BLaER1 (cell line): ENCODE measurements at regions not wholly inside any gene's neighbourhood (a gene's known extent, or its start where the extent isn't known, plus 50 kb on each side); places are given as distances from the start of the nearest gene placed in this dataset.
"Not testable (repeated sequence)": the region's sequence is repeated elsewhere in the genome, so short reads cannot be mapped to it uniquely, and the experiment has no call there.

Experiments used
- H3K27ac ChIP-seq: shearing (Covaris generic); formaldehyde crosslinking; 2 replicates; pipeline ENCODE4 v1.8.1; 2022
- H3K27me3 ChIP-seq: shearing (Covaris generic); formaldehyde crosslinking; 2 replicates; pipeline ENCODE4 v1.8.1; 2022
- H3K36me3 ChIP-seq: shearing (Covaris generic); formaldehyde crosslinking; 2 replicates; pipeline ENCODE4 v1.8.1; 2022
- H3K4me1 ChIP-seq: shearing (Covaris generic); formaldehyde crosslinking; 2 replicates; pipeline ENCODE4 v1.8.1; 2022
- H3K4me2 ChIP-seq: shearing (Covaris generic); formaldehyde crosslinking; 2 replicates; pipeline ENCODE4 v1.8.1; 2022
- H3K4me3 ChIP-seq: shearing (Covaris generic); formaldehyde crosslinking; 2 replicates; pipeline ENCODE4 v1.8.1; 2022
- H3K9ac ChIP-seq: shearing (Covaris generic); formaldehyde crosslinking; 2 replicates; pipeline ENCODE4 v1.8.1; 2022
- H3K9me3 ChIP-seq: shearing (Covaris generic); formaldehyde crosslinking; 2 replicates; pipeline ENCODE4 v1.8.1; 2022
- H4K20me1 ChIP-seq: shearing (Covaris generic); formaldehyde crosslinking; 2 replicates; pipeline ENCODE4 v1.8.1; 2022
- Cebpa-rat ChIP-seq: shearing (Covaris generic); IDR thresholded peaks from 2 replicates; pipeline ENCODE4 v1.8.1; 2022

DNA sequence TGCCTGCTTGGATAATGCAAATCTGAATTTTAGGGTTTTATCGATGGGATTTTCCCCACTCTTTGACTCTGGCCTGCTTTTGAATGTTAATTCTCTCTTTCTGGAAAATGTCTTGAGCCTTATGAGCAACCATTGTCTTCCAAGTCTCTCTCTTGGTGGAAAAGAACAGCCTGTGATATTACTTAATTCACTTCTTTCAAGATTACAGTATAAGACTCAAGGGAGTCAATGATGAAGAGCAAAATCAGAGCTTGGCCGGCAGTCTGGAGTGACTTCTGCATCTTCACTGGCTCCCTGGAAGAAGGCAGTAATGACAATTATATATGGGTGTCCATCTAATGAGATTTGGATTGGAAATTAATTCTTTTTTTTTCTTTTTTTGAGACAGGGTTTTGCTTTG lies 122.9 kb upstream of the ZEB2 start:
- peak overlapping the region; percentile 64; the same call in 1 of the 2 replicates for H3K4me2 ChIP-seq
- TF ChIP-seq Cebpa-rat = no peak
- no peaks in the 10 kb centered on the region for H3K36me3 ChIP-seq
- no peak overlapping the region for H3K27ac ChIP-seq
- H4K20me1 ChIP-seq = no peaks in the 10 kb centered on the region
- no peak overlapping the region for H3K9ac ChIP-seq
- H3K27me3 ChIP-seq = no peaks in the 10 kb centered on the region
- peaks cover 19% of the 10 kb centered on the region for H3K4me1 ChIP-seq
- no peak overlapping the region for H3K4me3 ChIP-seq
- H3K9me3 ChIP-seq = peaks cover 29% of the 10 kb centered on the region

DNA sequence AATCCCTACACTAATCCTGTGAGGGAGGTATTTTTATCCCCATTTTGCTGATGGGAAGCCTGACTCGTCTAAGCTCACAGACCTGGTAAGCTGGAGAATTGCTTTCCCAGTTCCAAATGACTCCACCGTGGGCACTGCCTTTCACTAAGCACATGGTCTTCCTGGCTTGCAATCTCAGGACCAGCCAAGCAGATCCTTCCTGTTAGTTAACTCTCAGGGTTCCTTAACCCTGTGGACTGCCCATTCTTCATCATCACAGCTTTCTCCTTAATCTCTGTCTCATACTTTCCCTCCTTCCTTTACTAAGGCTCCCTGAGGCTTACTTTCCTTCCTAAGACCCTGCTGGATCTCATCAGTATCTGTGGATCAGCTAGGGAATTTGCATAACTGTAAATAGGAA lies 122.2 kb upstream of the ZEB2 start:
- peak overlapping the region; percentile 73 for H3K27ac ChIP-seq
- H3K9me3 ChIP-seq = peaks cover 36% of the 10 kb centered on the region
- no peaks in the 10 kb centered on the region for H3K27me3 ChIP-seq
- TF ChIP-seq Cebpa-rat = no peak
- H3K4me1 ChIP-seq = peaks cover 19% of the 10 kb centered on the region
- no peak overlapping the region for H3K4me3 ChIP-seq
- no peak overlapping the region; the same call in 1 of the 2 replicates for H3K9ac ChIP-seq
- H3K4me2 ChIP-seq = peak overlapping the region; percentile 64
- H4K20me1 ChIP-seq = no peaks in the 10 kb centered on the region
- no peaks in the 10 kb centered on the region for H3K36me3 ChIP-seq

GRCh38 chr2:144638250-144638649 lies 118.3 kb upstream of the ZEB2 start:
- H3K36me3 ChIP-seq, H4K20me1 ChIP-seq, H3K4me3 ChIP-seq, H3K4me2 ChIP-seq, H3K27me3 ChIP-seq, H3K9ac ChIP-seq, H3K27ac ChIP-seq: not testable (repeated sequence)
- Histone ChIP-seq H3K9me3 (peaks cover 69% of the 10 kb centered on the region), H3K4me1 (peaks cover 19% of the 10 kb centered on the region)

DNA sequence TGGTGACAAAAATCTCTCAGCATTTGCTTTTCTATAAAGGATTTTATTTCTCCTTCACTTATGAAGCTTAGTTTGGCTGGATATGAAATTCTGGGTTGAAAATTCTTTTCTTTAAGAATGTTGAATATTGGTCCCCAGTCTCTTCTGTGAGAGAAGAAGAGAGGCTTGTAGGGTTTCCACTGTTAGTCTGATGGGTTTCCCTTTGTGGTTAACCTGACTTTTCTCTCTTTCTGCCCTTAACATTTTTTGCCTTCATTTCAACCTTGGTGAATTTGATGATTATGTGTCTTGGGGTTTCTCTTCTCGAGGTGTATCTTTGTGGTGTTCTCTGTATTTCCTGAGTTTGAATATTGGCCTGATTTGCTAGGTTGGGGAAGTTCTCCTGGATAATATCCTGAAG lies 116.9 kb upstream of the ZEB2 start:
- not testable (repeated sequence) for H3K4me1 ChIP-seq, H3K27ac ChIP-seq, H3K4me2 ChIP-seq, H3K9ac ChIP-seq, H4K20me1 ChIP-seq, H3K4me3 ChIP-seq, H3K36me3 ChIP-seq, H3K27me3 ChIP-seq
- peaks cover 82% of the 10 kb centered on the region for H3K9me3 ChIP-seq

DNA sequence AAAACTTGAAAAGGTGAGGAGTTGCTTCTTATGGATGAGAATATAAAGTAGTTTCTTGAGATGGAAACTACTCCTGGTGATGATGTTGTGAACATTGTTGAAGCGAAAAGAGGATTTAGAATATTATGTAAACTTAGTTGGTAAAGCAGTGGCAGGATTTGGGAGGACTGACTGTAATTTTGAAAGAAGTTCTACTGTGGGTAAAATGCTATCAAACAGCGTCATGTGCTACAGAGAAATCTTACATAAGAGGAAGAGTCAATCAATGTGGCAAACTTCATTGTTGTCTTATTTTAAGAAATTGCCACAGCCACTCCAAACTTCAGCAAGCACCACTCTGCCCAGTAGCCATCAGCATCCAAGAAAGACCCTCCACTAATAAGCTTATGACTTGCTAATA lies 112.9 kb upstream of the ZEB2 start:
- Histone ChIP-seq H3K27me3 (no peaks in the 10 kb centered on the region), H3K4me3 (no peak overlapping the region), H3K9me3 (peaks cover 53% of the 10 kb centered on the region), H3K4me1 (peaks cover 37% of the 10 kb centered on the region), H3K27ac (no peak overlapping the region), H4K20me1 (no peaks in the 10 kb centered on the region), H3K36me3 (no peaks in the 10 kb centered on the region), H3K9ac (no peak overlapping the region), H3K4me2 (no peak overlapping the region)
- no peak for TF ChIP-seq Cebpa-rat

DNA sequence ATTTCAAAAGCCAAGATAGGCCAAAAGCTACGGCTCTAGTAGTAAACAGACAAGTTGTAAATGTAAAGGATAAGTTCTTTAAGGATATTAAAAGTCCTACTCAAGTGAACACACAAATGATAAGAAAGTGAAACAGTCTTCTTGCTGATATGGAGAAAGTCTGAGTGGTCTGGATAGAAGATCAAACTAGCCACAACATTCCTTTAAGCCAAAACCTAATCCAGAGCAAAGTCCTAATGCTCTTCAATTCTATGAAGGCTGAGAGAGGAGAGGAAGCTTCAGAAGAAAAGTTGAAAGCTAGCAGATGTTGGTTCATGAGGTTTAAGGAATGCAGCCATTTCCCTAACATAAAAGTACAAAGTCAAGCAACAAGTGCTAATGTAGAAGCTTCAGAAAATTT lies 111.7 kb upstream of the ZEB2 start:
- H3K27ac ChIP-seq = no peak overlapping the region
- no peaks in the 10 kb centered on the region for H3K36me3 ChIP-seq
- H3K9me3 ChIP-seq = peaks cover 41% of the 10 kb centered on the region
- H3K9ac ChIP-seq = no peak overlapping the region
- no peak for TF ChIP-seq Cebpa-rat
- no peaks in the 10 kb centered on the region for H4K20me1 ChIP-seq
- no peaks in the 10 kb centered on the region for H3K27me3 ChIP-seq
- peaks cover 37% of the 10 kb centered on the region for H3K4me1 ChIP-seq
- H3K4me3 ChIP-seq = no peak overlapping the region
- H3K4me2 ChIP-seq = peak overlapping the region; percentile 67

GRCh38 chr2:144630459-144631215 lies 110.7 kb upstream of the ZEB2 start:
- H3K4me3 ChIP-seq = no peak overlapping the region
- no peaks in the 10 kb centered on the region for H3K27me3 ChIP-seq
- TF ChIP-seq Cebpa-rat = no peak
- no peaks in the 10 kb centered on the region for H4K20me1 ChIP-seq
- H3K9me3 ChIP-seq = peaks cover 32% of the 10 kb centered on the region
- no peaks in the 10 kb centered on the region for H3K36me3 ChIP-seq
- peak overlapping the region; percentile 67 for H3K4me2 ChIP-seq
- peaks cover 37% of the 10 kb centered on the region for H3K4me1 ChIP-seq
- no peak overlapping the region for H3K9ac ChIP-seq
- peak overlapping the region; percentile 31; the same call in 1 of the 2 replicates for H3K27ac ChIP-seq

- Histone ChIP-seq H3K27me3 (no peaks in the 10 kb centered on the region), H3K36me3 (no peaks in the 10 kb centered on the region), H3K27ac (peak overlapping the region; percentile 31; the same call in 1 of the 2 replicates), H3K9me3 (peaks cover 25% of the 10 kb centered on the region), H4K20me1 (no peaks in the 10 kb centered on the region), H3K4me3 (no peak overlapping the region), H3K4me1 (peaks cover 37% of the 10 kb centered on the region), H3K9ac (no peak overlapping the region), H3K4me2 (peak overlapping the region; percentile 67)
- TF ChIP-seq Cebpa-rat = no peak
Measured at GRCh38 chr2:144629935-144630334, 110.0 kb upstream of the ZEB2 start.

GRCh38 chr2:144628566-144628965 lies 108.6 kb upstream of the ZEB2 start:
- Histone ChIP-seq H3K36me3 (no peaks in the 10 kb centered on the region), H3K27ac (no peak overlapping the region), H3K4me1 (peaks cover 37% of the 10 kb centered on the region), H3K9ac (no peak overlapping the region), H3K27me3 (no peaks in the 10 kb centered on the region), H3K4me2 (peak overlapping the region; percentile 10; the same call in 1 of the 2 replicates), H4K20me1 (no peaks in the 10 kb centered on the region), H3K9me3 (peaks cover 16% of the 10 kb centered on the region; the same call in 1 of the 2 replicates), H3K4me3 (no peak overlapping the region)
- TF ChIP-seq Cebpa-rat = no peak

DNA sequence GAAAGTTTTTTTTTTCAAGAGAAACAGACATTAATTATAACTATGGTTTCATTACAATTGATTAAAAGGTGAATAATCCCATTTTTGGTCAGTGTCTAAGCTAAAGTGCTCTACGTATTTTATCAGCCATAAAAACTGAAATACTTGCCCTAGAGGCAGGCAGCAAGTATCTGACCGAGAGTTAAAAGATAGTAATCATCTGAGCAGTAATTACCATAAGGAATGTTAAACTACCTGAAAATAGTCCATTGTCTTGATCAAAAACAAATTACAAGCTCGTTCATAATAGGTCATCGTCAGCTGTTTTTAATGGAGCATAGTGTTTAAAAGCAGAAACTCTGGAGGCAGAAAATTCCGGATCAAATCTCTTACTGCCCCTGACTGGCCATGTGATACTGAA lies 105.7 kb upstream of the ZEB2 start:
- Histone ChIP-seq H3K9me3 (peaks cover 19% of the 10 kb centered on the region), H3K27me3 (no peaks in the 10 kb centered on the region), H4K20me1 (no peaks in the 10 kb centered on the region), H3K4me1 (peaks cover 22% of the 10 kb centered on the region), H3K4me2 (no peak overlapping the region), H3K36me3 (no peaks in the 10 kb centered on the region), H3K9ac (no peak overlapping the region), H3K27ac (no peak overlapping the region), H3K4me3 (no peak overlapping the region)
- no peak for TF ChIP-seq Cebpa-rat

DNA sequence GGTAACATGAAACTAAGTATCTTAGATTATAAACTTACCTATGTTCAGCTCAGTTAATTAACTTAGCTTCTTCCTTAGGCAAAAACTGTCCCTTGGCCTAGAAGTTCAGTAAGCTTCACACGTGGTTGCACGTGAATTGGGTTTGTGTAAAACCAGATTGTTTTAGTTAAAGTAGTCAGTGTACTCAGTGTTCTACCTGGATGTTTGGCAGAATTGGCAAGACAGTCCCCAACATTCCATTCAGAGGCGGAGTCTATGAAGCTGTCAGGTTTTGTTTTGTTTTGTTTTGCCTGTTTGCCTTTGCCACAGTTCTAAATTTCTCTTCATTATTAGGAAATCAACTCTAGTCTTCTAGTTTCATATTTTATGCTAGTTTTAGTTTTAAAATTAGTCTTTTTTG lies 105.3 kb upstream of the ZEB2 start:
- no peak for TF ChIP-seq Cebpa-rat
- Histone ChIP-seq H3K27me3 (no peaks in the 10 kb centered on the region), H3K4me3 (no peak overlapping the region), H3K27ac (no peak overlapping the region), H3K9ac (no peak overlapping the region), H3K4me1 (peaks cover 18% of the 10 kb centered on the region), H3K4me2 (no peak overlapping the region), H3K9me3 (peaks cover 19% of the 10 kb centered on the region), H4K20me1 (no peaks in the 10 kb centered on the region), H3K36me3 (no peaks in the 10 kb centered on the region)
